Type B pancreatic cell (in vitro differentiated cells): ENCODE measurements at regions not wholly inside any gene's neighbourhood (a gene's known extent, or its start where the extent isn't known, plus 50 kb on each side); places are given as distances from the start of the nearest gene placed in this dataset.
A peak's percentile ranks its signal among the peaks of the same experiment; 100 is the strongest.

Experiments
- DNase-seq: peaks from one replicate; pipeline ENCODE4 v3.0.0; 2021; ENCODE audit warnings: mixed read lengths; ENCODE audit not compliant: unreplicated experiment; ENCODE audit errors: extremely low spot score
- H3K27ac Mint-ChIP-seq: 2 replicates; pipeline ENCODE4 v1.8.0; 2021; ENCODE audit warnings: mild to moderate bottlenecking, mixed read lengths
- H3K27me3 Mint-ChIP-seq: 2 replicates; pipeline ENCODE4 v1.8.0; 2021; ENCODE audit warnings: mixed read lengths
- H3K36me3 Mint-ChIP-seq: 2 replicates; pipeline ENCODE4 v1.8.0; 2021; ENCODE audit warnings: mixed read lengths
- H3K4me1 Mint-ChIP-seq: one replicate; pipeline ENCODE4 v1.8.0; 2021; ENCODE audit warnings: mixed read lengths; ENCODE audit not compliant: unreplicated experiment
- H3K4me3 Mint-ChIP-seq: 2 replicates; pipeline ENCODE4 v1.8.0; 2021; ENCODE audit warnings: mild to moderate bottlenecking, mixed read lengths
- H3K9me3 Mint-ChIP-seq: 2 replicates; pipeline ENCODE4 v1.8.0; 2021; ENCODE audit warnings: mixed read lengths
- CTCF ChIP-seq: fragments of 200-600 bp; sonication (generic); conservative IDR thresholded peaks from 2 replicates; pipeline ENCODE4 v1.5.0; 2021; ENCODE audit warnings: antibody characterized with exemption, mild to moderate bottlenecking

- peaks cover 5% of the 10 kb centered on the region for H3K4me1 Mint-ChIP-seq
- DNase-seq: no peak
- H3K9me3 Mint-ChIP-seq: no peaks in the 10 kb centered on the region
- no peak for TF ChIP-seq CTCF
- no peak overlapping the region for H3K4me3 Mint-ChIP-seq
- H3K27ac Mint-ChIP-seq: no peak overlapping the region
- H3K36me3 Mint-ChIP-seq: no peaks in the 10 kb centered on the region
- H3K27me3 Mint-ChIP-seq: no peaks in the 10 kb centered on the region
These were observed 254.9 kb downstream of the SYK start for GRCh38 chr9:91056486-91056885.

GRCh38 chr9:91056917-91057316, 255.3 kb downstream of the SYK start:
- no peak for TF ChIP-seq CTCF
- H3K4me3 Mint-ChIP-seq: no peak overlapping the region
- no peak for DNase-seq

GRCh38 chr9:91059713-91060112, 258.1 kb downstream of the SYK start:
- peak; percentile 4 for DNase-seq
- Mint-ChIP-seq H3K27me3 (no peaks in the 10 kb centered on the region), H3K9me3 (no peaks in the 10 kb centered on the region), H3K36me3 (no peaks in the 10 kb centered on the region), H3K4me1 (peaks cover 5% of the 10 kb centered on the region), H3K27ac (no peak overlapping the region), H3K4me3 (no peak overlapping the region)
- TF ChIP-seq CTCF: no peak

More at GRCh38 chr9:91056917-91057316, 255.3 kb downstream of the SYK start:
- Mint-ChIP-seq H3K27me3 (no peaks in the 10 kb centered on the region), H3K36me3 (no peaks in the 10 kb centered on the region), H3K27ac (no peak overlapping the region), H3K9me3 (no peaks in the 10 kb centered on the region), H3K4me1 (peaks cover 5% of the 10 kb centered on the region)

GRCh38 chr9:91060520-91061343, 259.1 kb downstream of the SYK start:
- no peaks in the 10 kb centered on the region for H3K27me3 Mint-ChIP-seq
- no peak for TF ChIP-seq CTCF
- peak; percentile 4 for DNase-seq
- H3K4me3 Mint-ChIP-seq: no peak overlapping the region
- H3K36me3 Mint-ChIP-seq: no peaks in the 10 kb centered on the region
- H3K9me3 Mint-ChIP-seq: no peaks in the 10 kb centered on the region
- no peak overlapping the region for H3K27ac Mint-ChIP-seq
- peaks cover 5% of the 10 kb centered on the region for H3K4me1 Mint-ChIP-seq

GRCh38 chr9:91061506-91061905, 259.9 kb downstream of the SYK start:
- Mint-ChIP-seq H3K36me3 (peaks cover 2% of the 10 kb centered on the region), H3K27ac (no peak overlapping the region), H3K27me3 (peaks cover 2% of the 10 kb centered on the region), H3K9me3 (no peaks in the 10 kb centered on the region), H3K4me1 (peaks cover 5% of the 10 kb centered on the region), H3K4me3 (no peak overlapping the region)
- TF ChIP-seq CTCF: no peak
- no peak for DNase-seq
